ENCODE measurements at regions not wholly inside any gene's neighbourhood (a gene's known extent, or its start where the extent isn't known, plus 50 kb on each side); places are given as distances from the start of the nearest gene placed in this dataset.

DNA sequence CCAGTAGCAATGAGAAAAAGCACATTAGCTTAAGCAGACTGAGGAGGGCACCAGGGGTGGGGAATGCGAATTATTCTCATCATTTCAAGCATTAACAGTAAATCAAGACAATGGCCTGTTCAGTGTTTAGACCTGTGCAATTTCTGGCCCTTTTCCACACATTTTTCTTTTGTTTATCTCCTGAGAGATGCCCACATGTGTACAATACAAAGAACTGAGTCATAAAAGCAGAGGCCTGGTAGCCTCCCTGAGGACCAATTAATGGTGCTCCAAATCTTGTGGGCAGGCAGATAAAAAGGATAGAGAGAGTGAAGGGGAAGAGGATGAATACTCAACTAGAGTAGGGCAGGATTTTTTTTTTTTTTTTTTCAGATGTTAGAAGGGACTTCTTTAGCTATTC lies 480.8 kb downstream of the RERGL start:
- no peaks in the 10 kb centered on the region for H3K4me1 ChIP-seq

DNA sequence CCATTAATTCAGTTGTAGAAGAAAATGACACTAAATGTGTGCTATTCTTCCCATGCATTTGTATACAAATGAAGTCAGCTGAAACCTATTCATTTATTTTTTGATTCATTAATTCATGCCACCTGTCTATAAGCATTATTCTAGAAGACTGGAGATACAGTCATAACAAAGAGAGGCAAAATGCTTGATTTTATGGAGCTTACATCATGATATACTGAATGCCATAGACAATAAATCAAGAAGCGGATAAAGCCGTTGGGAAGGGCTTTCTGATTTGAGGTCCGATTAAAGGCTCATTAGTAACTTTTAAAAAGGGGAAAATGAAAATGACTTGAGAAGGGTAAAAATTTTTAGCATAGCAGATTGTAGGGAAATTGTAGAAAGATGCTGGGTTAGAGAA lies 494.9 kb downstream of the RERGL start:
- no peak for DNase-seq
- TF ChIP-seq, protein P1, sequence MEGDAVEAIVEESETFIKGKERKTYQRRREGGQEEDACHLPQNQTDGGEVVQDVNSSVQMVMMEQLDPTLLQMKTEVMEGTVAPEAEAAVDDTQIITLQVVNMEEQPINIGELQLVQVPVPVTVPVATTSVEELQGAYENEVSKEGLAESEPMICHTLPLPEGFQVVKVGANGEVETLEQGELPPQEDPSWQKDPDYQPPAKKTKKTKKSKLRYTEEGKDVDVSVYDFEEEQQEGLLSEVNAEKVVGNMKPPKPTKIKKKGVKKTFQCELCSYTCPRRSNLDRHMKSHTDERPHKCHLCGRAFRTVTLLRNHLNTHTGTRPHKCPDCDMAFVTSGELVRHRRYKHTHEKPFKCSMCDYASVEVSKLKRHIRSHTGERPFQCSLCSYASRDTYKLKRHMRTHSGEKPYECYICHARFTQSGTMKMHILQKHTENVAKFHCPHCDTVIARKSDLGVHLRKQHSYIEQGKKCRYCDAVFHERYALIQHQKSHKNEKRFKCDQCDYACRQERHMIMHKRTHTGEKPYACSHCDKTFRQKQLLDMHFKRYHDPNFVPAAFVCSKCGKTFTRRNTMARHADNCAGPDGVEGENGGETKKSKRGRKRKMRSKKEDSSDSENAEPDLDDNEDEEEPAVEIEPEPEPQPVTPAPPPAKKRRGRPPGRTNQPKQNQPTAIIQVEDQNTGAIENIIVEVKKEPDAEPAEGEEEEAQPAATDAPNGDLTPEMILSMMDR (IDR thresholded peaks at IDR 0.05; ENCODE audit: borderline replicate concordance), result no peak
- H3K4me3 ChIP-seq, result no peak overlapping the region
- no peak overlapping the region for H3K27ac ChIP-seq (replicated peaks)
- H3K4me1 ChIP-seq, result no peaks in the 10 kb centered on the region
- H3K27me3 ChIP-seq (ENCODE audit: low read depth), result no peaks in the 10 kb centered on the region
- H3K36me3 ChIP-seq, result no peaks in the 10 kb centered on the region
- intact Hi-C loops (cut with micrococcal nuclease), result no loop called here
- H3K9me3 ChIP-seq (replicated peaks), result no peaks in the 10 kb centered on the region

More for the DNA sequence above, 480.8 kb downstream of the RERGL start:
- Histone ChIP-seq H3K27ac (replicated peaks) (no peak overlapping the region), H3K9me3 (replicated peaks) (no peaks in the 10 kb centered on the region), H3K27me3 (ENCODE audit: low read depth) (no peaks in the 10 kb centered on the region), H3K36me3 (no peaks in the 10 kb centered on the region), H3K4me3 (no peak overlapping the region)
- TF ChIP-seq, protein P1 (IDR thresholded peaks at IDR 0.05; ENCODE audit: borderline replicate concordance), result no peak
- intact Hi-C loops (cut with micrococcal nuclease), result no loop called here
- DNase-seq, result no peak

DNA sequence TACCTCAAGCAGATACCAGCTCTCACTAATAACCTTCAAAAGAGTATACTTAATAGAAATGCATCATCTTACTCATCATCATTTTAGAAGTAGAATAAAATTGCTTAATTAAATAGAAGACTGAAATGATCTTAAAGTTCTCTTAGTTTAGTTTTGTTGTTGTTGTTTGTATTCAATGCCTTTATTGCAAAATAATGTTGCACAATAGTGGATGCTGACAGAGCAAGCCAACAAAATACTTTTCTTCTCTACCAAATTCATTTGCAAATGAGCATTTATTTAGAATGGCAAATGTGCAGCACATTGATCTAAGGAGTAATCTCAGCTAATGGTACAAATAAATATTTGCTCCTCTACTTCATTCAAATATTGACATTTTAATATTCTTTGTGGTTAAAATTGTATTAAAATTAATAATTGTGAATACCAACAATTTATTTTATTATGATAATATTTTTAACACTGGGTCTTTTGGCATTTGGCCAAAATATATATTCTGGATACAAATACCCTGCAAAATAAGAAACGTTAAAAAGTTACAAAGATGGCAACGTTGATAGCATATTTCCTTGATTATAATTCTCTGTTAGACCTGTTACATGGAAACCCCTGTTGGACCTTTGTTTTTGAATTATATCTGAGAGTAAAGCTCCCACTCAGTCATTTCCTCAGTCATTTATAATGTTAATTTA lies 496.1 kb downstream of the RERGL start:
- no peak for DNase-seq

DNA sequence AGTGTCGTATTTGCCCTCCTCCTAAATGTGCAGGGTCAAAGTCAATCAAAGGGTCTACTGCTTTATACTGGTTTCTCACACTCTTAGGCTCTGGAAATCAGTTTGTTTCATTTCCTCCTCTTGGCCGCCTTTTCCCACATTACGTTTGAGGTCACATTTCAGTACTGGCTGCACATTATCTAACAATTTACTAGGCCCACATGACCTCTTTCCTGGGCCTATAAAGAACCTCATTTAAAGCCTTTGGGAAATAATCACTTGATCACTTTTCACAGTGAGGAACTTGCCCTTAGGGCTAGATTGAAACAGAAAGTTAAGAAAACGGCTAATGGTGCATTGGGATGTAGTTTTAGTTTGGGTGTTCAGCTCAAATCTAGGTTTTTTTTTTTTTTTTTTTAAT lies 497.5 kb downstream of the RERGL start:
- H3K27me3 ChIP-seq (ENCODE audit: low read depth), result no peaks in the 10 kb centered on the region
- intact Hi-C loops (cut with micrococcal nuclease), result no loop called here
- TF ChIP-seq, protein P1 (IDR thresholded peaks at IDR 0.05; ENCODE audit: borderline replicate concordance), result no peak
- no peaks in the 10 kb centered on the region for H3K4me1 ChIP-seq
- H3K4me3 ChIP-seq, result no peak overlapping the region
- no peak overlapping the region for H3K27ac ChIP-seq (replicated peaks)
- H3K9me3 ChIP-seq (replicated peaks), result no peaks in the 10 kb centered on the region
- no peaks in the 10 kb centered on the region for H3K36me3 ChIP-seq
- DNase-seq, result no peak

More for the DNA sequence above, 496.1 kb downstream of the RERGL start:
- TF ChIP-seq, protein P1 (IDR thresholded peaks at IDR 0.05; ENCODE audit: borderline replicate concordance), result no peak
- H3K4me1 ChIP-seq, result no peaks in the 10 kb centered on the region
- H3K9me3 ChIP-seq (replicated peaks), result no peaks in the 10 kb centered on the region
- no peak overlapping the region for H3K27ac ChIP-seq (replicated peaks)
- intact Hi-C loops (cut with micrococcal nuclease), result no loop called here
- H3K27me3 ChIP-seq (ENCODE audit: low read depth), result no peaks in the 10 kb centered on the region
- H3K4me3 ChIP-seq, result no peak overlapping the region
- H3K36me3 ChIP-seq, result no peaks in the 10 kb centered on the region

DNA sequence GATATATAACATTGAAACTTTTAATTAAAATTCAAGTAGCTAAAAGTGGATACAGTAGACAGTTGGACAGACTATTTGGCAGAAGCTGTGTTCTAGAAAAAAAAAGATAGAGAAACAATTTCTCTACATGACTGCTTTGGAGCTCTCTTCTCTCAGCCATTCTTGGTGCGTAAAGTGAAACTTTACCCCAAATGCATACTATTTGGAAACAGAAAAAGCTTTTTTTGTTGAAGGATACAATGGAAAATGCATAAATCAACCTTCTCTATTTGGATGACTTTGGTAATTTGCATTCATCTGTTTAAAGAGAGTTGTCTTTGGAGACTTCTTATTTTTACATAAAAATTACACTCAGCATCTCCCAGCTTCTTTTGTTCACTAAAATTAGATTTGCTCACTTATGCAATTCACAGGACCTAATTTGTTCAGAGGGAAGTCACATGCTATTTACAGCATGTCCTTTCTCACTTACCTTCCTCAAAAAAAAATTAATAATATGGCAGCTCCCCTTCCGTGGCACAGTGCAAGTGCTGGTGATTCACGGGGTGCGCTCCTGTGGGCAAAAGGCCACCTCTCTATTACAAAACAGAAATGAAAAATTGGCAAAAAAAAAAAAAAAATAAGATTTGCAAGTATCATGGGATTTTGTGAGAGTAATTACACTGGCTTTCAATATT lies 498.9 kb downstream of the RERGL start:
- no peaks in the 10 kb centered on the region for H3K4me1 ChIP-seq
- H3K27ac ChIP-seq (replicated peaks), result no peak overlapping the region
- H3K27me3 ChIP-seq (ENCODE audit: low read depth), result no peaks in the 10 kb centered on the region
- no peaks in the 10 kb centered on the region for H3K9me3 ChIP-seq (replicated peaks)
- DNase-seq, result no peak
- H3K36me3 ChIP-seq, result no peaks in the 10 kb centered on the region
- H3K4me3 ChIP-seq, result no peak overlapping the region
- TF ChIP-seq, protein P1 (IDR thresholded peaks at IDR 0.05; ENCODE audit: borderline replicate concordance), result no peak
- intact Hi-C loops (cut with micrococcal nuclease), result no loop called here
